BJ (cell line): ENCODE measurements at regions not wholly inside any gene's neighbourhood (a gene's known extent, or its start where the extent isn't known, plus 50 kb on each side); places are given as distances from the start of the nearest gene placed in this dataset.

Experiments
- CTCF ChIA-PET: fragments of 350-600 bp; formaldehyde crosslinking; extraction: SDS; loops from one replicate; lab custom pipeline; 2021; ENCODE audit warnings: antibody characterized with exemption, inconsistent platforms; lab: Yijun Ruan, JAX
- POLR2A ChIA-PET: fragments of 300-600 bp; sonication (Branson Sonifier 250); formaldehyde crosslinking; extraction: SDS; loops from one replicate; lab custom pipeline; 2021; ENCODE audit warnings: antibody characterized with exemption; lab: Charles Lee
- DNase-seq: peaks from one replicate; pipeline ENCODE4 v3.0.0-alpha.2; 2011; ENCODE audit warnings: low read depth
- H3K27me3 ChIP-seq: 2 replicates; pipeline ENCODE4 v1.6.0; 2011; ENCODE audit warnings: low read length; ENCODE audit not compliant: control insufficient read depth, insufficient read depth
- H3K36me3 ChIP-seq: 2 replicates; pipeline ENCODE4 v1.5.1; 2011; ENCODE audit warnings: low read length; ENCODE audit not compliant: control insufficient read depth, insufficient read depth
- H3K4me3 ChIP-seq: 2 replicates; pipeline ENCODE4 v1.5.1; 2011; ENCODE audit warnings: low read depth, mild to moderate bottlenecking, control low read depth, low read length
- CTCF ChIP-seq: IDR thresholded peaks from 2 replicates; pipeline ENCODE4 v1.5.1; 2011; ENCODE audit warnings: low read depth, mild to moderate bottlenecking, control low read depth, inconsistent platforms, low read length, moderate library complexity; ENCODE audit not compliant: insufficient read depth

GRCh38 chr11:70498171-70498571 is 99.8 kb downstream of the CTTN start:
- no peak for TF ChIP-seq CTCF
- Histone ChIP-seq H3K36me3 (no peaks in the 10 kb centered on the region), H3K4me3 (no peak overlapping the region), H3K27me3 (peaks cover 5% of the 10 kb centered on the region)
- ChIA-PET POLR2A (no interaction called here), CTCF (no interaction called here)
- no peak for DNase-seq

GRCh38 chr11:70498976-70499801 is 100.9 kb downstream of the CTTN start:
- CTCF ChIA-PET = no interaction called here
- TF ChIP-seq CTCF = no peak
- POLR2A ChIA-PET = no interaction called here
- Histone ChIP-seq H3K36me3 (no peaks in the 10 kb centered on the region), H3K4me3 (no peak overlapping the region), H3K27me3 (peaks cover 5% of the 10 kb centered on the region)
- DNase-seq = no peak

GRCh38 chr11:70500076-70500847 is 101.9 kb downstream of the CTTN start:
- ChIA-PET CTCF (no interaction called here), POLR2A (no interaction called here)
- no peaks in the 10 kb centered on the region for H3K36me3 ChIP-seq
- DNase-seq = no peak
- TF ChIP-seq CTCF = no peak
- no peak overlapping the region for H3K4me3 ChIP-seq
- peaks cover 5% of the 10 kb centered on the region for H3K27me3 ChIP-seq

GRCh38 chr11:70501051-70501901 is 102.9 kb downstream of the CTTN start:
- Histone ChIP-seq H3K36me3 (no peaks in the 10 kb centered on the region), H3K27me3 (peaks cover 5% of the 10 kb centered on the region), H3K4me3 (no peak overlapping the region)
- no peak for TF ChIP-seq CTCF
- ChIA-PET CTCF (no interaction called here), POLR2A (no interaction called here)
- DNase-seq = no peak
